OCI-LY3 (cell line): ENCODE measurements at regions not wholly inside any gene's neighbourhood (a gene's known extent, or its start where the extent isn't known, plus 50 kb on each side); places are given as distances from the start of the nearest gene placed in this dataset.

Source experiments
- EZH2phosphoT487 ChIP-seq: fragments of 200-600 bp; shearing (Covaris generic); IDR thresholded peaks from 2 replicates; pipeline ENCODE4 v1.6.1; 2018; ENCODE audit warnings: antibody characterized with exemption, mixed run types, low read depth
- TF ChIP-seq, protein P1 (sequence below): fragments of 200-600, 300-600 bp; sonication (generic); IDR thresholded peaks from 2 replicates; pipeline ENCODE4 v1.5.1; 2014; ENCODE audit warnings: antibody characterized with exemption, low read length, low read depth

DNA sequence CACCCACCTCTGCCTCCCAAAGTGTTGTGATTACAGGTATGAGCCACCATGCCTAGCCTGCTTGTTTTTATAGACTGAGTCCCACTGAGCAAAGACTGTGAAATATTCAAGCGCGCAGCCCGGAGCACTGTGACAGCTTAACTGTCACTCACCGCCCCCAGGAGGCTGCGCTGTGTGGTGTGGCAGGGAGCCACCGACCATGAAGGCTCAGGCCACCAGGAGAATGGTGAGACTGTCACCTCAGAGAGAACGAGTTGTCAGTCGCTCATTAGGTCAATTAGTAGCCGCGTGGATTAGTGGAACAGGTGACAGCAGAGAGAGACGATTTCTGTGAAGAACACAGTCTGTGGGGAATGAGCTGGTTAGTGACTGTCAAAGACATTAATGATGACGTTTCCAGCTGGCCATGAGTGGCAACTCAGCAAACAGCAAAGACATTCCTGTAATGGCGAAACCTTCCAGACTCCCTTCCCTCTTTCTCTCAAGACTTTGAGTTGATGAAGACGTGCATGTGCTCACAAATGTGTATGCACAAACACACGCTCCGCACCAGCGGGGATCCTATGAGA lies 64.5 kb downstream of the CYCS start:
- TF ChIP-seq, protein P1, sequence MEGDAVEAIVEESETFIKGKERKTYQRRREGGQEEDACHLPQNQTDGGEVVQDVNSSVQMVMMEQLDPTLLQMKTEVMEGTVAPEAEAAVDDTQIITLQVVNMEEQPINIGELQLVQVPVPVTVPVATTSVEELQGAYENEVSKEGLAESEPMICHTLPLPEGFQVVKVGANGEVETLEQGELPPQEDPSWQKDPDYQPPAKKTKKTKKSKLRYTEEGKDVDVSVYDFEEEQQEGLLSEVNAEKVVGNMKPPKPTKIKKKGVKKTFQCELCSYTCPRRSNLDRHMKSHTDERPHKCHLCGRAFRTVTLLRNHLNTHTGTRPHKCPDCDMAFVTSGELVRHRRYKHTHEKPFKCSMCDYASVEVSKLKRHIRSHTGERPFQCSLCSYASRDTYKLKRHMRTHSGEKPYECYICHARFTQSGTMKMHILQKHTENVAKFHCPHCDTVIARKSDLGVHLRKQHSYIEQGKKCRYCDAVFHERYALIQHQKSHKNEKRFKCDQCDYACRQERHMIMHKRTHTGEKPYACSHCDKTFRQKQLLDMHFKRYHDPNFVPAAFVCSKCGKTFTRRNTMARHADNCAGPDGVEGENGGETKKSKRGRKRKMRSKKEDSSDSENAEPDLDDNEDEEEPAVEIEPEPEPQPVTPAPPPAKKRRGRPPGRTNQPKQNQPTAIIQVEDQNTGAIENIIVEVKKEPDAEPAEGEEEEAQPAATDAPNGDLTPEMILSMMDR = no peak
- no peak for TF ChIP-seq EZH2phosphoT487
